GM19395 (cell line): ENCODE measurements at regions not wholly inside any gene's neighbourhood (a gene's known extent, or its start where the extent isn't known, plus 50 kb on each side); places are given as distances from the start of the nearest gene placed in this dataset.
"Not testable (repeated sequence)": the region's sequence is repeated elsewhere in the genome, so short reads cannot be mapped to it uniquely, and the experiment has no call there.

ENCODE experiments used
- ATAC-seq: cut with Tn5 transposase; IDR thresholded peaks from one replicate; pipeline ENCODE4 v1.9.1; 2021; ENCODE audit warnings: mild to moderate bottlenecking, moderate library complexity; ENCODE audit not compliant: unreplicated experiment

DNA sequence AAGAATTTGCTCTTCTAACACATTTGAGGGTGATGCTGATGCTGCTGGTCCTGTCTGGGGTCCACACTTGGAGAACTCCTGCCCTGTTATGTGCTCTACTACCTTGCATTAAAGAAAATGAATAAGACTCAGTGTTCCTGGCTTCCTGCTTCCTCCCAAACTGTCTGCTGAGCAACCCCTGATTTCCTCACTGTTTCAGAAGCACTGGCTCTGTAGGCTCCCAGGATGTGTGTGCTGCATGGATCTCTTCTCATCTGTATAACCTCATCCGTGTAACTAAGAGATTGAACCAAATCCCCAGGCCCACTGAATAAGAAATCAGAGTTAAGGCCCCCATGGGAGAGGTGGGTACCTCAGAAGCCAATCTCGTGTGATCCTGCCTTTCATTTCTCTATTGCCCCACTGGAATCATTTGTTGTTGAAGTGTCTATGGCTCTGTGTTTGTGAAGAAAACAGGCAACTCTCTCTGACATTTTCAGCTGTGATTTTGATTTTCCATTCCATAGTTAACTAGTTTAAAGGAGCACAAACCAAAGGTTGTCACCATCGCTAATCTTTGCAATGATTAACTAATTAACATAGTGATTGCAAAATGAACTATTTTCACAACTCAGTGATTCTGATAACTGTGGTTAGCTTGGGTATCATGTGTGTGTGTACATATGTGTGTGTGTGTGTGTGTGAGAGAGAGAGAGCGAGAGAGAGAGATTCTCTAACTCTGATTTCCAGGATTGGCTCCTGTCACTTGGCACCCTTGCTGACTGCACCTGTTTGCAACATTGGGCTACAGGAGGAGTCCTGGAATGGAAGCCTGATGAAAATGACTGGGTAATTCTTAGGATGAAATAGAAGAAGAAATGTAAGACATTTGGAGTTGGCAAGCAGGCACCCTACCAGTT is 196.2 kb downstream of the SLC38A4 start:
- ATAC-seq: no peak

- no peak for ATAC-seq
Observed at GRCh38 chr12:46628176-46628575, 197.6 kb downstream of the SLC38A4 start.

DNA sequence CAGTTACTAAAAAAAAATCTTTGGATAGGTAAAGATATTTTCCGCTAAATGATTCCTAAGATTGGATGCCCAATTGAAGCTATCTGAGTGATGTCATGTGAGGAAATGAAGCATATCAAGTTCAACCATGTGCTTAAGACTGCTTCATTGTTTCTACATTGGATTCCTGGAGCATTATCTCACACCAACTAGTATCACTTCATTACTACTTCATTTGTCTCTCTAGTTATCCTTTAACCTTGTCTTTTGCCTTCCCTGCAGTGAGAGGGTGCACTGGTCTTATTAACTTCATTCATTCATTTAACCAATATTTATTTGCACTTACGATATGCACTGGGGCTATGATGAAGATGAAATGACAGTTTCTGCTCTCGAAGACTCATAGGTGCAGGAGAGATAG is 198.1 kb downstream of the SLC38A4 start:
- ATAC-seq: no peak

GRCh38 chr12:46619474-46619873 is 206.3 kb downstream of the SLC38A4 start:
- not testable (repeated sequence) for ATAC-seq

GRCh38 chr12:46617737-46618136 is 208.1 kb downstream of the SLC38A4 start:
- ATAC-seq: not testable (repeated sequence)

DNA sequence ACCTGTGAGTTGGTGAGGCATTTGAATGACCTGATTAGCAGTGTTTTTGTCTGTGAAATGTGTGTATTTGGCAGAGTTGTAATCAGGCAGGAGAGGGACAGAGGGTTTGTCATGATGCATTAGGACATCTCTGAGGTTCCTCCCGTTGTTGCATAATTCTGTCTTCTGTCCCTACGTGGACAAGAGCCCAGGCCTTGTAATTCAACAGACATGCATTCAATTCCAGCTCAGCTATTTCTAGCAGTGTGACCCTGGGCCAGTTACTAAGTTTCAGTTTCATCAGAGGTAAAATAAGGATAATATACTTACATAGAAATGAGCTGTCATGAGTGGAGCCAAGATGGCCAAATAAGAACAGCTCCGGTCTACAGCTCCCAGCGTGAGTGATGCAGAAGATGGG is 208.6 kb downstream of the SLC38A4 start:
- no peak for ATAC-seq

DNA sequence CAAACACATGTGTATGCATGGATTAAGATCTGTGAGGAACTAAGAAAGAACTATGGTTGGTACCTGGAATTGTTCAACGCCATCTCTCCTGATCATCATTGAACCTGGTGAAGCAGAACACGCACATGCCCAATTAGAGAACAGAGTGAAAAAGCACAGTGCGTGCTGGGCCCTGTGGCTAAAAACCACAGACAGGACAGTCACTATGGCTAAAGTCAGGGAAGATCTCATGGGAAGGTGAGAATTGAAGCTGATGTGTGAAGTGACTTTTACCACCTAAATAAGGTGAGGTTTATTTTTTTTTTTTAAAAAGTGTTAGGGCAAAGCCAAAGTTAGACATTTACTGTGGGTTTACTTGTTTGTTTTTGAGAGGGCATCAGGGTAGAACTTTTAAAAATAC is 215.0 kb downstream of the SLC38A4 start:
- no peak for ATAC-seq

DNA sequence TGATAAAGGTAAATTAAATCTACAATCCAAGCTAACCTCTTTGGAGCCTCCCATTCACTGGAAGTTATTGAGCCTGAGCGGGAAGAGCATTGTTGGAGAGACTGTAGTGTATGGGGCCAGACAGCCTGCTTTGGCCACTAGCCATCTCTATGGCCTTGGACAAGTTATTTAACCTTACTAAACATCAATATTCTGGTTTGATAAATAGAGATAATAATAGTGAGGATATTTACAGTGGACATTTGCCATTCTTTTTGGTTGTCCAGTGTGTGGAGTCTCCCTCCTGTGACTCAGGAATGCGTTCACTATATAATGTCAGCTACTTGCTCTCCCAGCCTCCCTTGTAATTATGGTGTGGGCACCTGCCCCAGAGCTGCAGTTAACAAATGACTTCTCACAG is 216.1 kb downstream of the SLC38A4 start:
- ATAC-seq: no peak

DNA sequence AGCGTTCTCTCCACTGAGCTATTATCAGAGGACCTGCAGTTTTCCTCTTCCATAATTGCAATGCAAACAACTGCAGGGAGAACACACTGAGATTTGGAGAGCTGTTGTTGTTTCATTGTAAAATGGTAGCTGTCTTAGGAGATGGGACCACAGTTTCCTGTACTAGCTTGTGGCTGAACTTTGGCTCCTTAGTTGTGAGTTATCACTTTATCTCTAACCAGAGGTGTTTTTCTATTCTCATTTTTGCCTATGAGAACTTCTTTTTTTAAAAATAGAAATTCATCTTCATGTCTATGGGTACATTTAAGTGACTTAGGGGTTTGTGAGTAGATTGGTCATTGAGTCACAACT is 216.5 kb downstream of the SLC38A4 start:
- no peak for ATAC-seq

GRCh38 chr12:46608431-46609272 is 217.1 kb downstream of the SLC38A4 start:
- no peak for ATAC-seq

- ATAC-seq: no peak
Observed at GRCh38 chr12:46604684-46605083, 221.1 kb downstream of the SLC38A4 start.

DNA sequence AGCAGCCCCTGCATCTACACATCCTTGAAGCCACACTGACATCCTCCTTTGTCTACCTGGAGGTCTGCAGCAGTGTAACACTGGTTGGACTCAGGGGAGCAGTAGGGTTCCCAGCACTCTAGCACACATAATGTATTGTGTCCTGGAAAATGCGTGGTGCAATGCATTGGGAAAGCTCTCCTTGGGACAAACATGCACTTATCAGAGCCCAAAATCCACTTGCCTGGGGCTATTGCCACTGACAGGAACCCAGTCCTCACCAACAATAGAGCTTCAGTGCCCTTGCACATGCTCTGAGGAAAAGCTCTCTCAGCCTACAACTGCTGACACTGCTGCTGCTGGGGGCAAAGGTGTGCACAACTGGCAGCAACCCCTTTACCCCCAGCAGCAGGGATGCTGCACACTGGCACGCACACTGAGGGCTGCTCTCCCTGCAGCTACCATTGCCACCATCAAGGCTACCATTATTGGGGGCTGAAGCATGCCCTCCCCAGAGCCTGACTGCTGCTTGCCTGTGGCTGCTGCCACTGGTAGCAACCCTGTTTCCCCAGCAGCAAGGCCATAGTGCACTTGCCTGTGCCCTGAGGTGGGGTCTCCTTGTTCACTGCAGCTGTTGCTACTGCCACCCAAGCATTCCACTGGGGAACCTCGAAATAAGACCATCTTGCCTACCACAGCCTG is 221.9 kb downstream of the SLC38A4 start:
- ATAC-seq: no peak

- no peak for ATAC-seq
Observed at GRCh38 chr12:46602474-46602873, 223.3 kb downstream of the SLC38A4 start.

DNA sequence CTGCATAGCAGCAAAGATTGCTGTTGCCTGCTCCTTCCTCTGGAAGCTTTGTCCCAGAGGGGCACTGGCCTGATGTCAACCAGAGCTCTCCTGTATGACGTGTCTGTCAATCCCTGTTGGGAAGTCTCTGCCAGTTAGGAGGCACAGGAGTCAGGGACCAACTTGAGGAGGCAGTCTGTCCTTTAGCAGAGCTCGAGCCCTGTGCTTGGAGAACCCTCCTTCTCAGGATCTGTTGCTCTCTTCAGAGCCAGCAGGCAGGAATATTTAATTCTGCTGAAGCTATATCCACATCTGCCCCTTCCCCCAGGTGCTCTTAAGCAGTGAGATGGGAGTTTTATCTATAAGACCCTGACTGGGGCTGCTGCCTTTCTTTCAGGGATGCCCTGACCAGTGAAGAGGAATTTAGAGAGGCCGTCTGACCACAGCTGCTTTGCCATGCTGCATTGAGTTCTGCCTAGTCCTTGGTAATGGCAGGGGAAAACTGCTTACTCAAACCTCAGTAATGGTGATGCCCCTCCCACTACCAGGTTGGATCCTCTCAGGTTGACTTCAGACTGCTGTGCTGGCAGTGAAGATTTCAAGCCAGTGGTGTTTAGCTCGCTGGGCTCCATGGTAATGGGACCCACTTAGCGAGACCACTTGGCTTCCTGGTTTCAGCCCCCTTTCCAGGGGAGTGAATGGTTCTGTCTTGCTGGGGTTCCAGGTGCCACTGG is 218.6 kb upstream of the SLC38A2 start:
- ATAC-seq: no peak

DNA sequence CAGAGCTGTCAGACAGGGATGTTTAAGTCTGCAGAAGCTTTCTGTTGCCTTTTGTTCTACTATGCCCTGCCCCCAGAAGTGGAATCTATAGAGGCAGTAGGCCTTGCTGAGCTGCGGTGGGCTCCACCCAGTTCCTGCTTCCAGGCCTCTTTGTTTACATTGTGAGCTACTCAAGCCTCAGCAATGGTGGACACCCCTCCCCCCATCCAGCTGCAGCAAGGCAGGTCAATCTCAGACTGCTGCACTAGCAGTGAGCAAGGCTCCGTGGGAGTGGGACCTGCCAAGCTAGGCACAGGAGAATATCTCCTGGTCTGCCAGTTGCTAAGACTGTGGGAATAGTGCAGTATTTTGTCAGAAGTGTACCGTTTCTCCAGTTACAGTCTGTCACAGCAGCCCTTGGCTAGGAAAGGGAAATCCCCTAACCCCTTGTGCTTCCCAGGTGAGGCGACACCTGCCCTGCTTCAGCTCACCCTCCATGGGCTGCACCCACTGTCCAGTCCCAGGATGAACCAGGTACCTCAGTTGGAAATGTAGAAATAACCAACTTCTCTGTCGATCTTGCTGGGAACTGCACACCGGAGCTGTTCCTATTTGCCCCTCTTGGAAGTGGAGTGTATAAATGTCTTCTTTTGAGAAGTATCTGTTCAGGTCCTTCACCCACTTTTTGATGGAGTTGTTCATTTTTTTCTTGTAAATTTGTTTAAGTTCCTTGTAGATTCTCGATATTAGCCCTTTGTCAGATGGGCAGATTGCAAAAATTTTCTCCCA is 213.5 kb upstream of the SLC38A2 start:
- no peak for ATAC-seq

- not testable (repeated sequence) for ATAC-seq
Observed at GRCh38 chr12:46584098-46584497, 211.5 kb upstream of the SLC38A2 start.

DNA sequence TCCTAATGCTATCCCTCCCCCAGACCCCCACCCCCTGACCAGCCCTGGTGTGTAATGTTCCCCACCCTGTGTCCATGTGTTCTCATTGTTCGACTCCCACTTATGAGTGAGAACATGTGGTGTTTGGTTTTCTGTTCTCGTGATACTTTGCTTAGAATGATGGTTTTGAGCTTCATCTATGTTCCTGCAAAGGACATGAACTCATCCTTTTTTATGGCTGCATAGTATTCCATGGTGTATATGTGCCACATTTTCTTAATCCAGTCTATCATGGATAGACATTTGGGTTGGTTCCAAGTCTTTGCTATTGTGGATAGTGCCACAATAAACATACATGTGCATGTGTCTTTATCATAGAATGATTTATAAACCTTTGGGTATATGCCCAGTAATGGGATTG is 209.4 kb upstream of the SLC38A2 start:
- not testable (repeated sequence) for ATAC-seq

DNA sequence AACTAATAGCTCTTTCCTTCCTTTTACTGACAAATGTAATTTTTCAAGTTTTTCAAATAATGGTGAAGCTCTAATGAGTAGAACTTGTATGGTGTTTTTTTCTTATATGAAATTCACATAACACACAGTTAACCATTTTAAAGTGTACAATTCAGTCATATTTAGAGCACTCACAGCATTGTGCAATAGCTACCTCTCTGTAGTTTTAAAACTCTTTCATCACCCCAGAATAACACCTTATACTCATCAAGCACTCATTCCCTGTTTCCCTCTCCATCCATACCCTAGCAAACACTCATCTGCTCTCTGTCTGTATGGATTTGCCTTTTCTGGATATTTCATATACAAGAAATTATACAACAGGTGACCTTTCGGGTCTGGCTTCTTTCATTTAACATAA is 207.9 kb upstream of the SLC38A2 start:
- ATAC-seq: no peak

- ATAC-seq: no peak
Observed at GRCh38 chr12:46579474-46579873, 206.9 kb upstream of the SLC38A2 start.
